Liver (tissue), 3 donors: ENCODE measurements at regions not wholly inside any gene's neighbourhood (a gene's known extent, or its start where the extent isn't known, plus 50 kb on each side); places are given as distances from the start of the nearest gene placed in this dataset.

ENCODE experiments used
- EGR1 ChIP-seq, 2 donors: IDR thresholded peaks; 2 replicates each; pipeline ENCODE4 v1.6.1; 2016 to 2018; ENCODE audit warnings: antibody characterized with exemption in 2 of 2, low read depth in 2 of 2
- GABPA ChIP-seq, 2 donors: IDR thresholded peaks in 1 of 2; conservative IDR thresholded peaks in 1 of 2; 2 replicates each; pipeline ENCODE4 v1.6.1; 2016; ENCODE audit warnings: antibody characterized with exemption in 2 of 2, mild to moderate bottlenecking in 1 of 2, moderate library complexity in 1 of 2
- JUND ChIP-seq, 2 donors: IDR thresholded peaks; 2 replicates each; pipeline ENCODE4 v1.6.1; 2016; ENCODE audit warnings: antibody characterized with exemption in 2 of 2
- RAD21 ChIP-seq, 2 donors: IDR thresholded peaks; 2 replicates each; pipeline ENCODE4 v1.6.1; 2016; ENCODE audit warnings: antibody characterized with exemption in 2 of 2, mild to moderate bottlenecking in 2 of 2
- TF ChIP-seq, protein P1 (sequence below): fragments of 150-350 bp; IDR thresholded peaks from 2 replicates; pipeline ENCODE4 v1.5.1; 2017; ENCODE audit warnings: improper control_type of control experiment, low read depth, low read length; ENCODE audit not compliant: missing input control
- TF ChIP-seq, protein P2 (sequence below): IDR thresholded peaks from 2 replicates; pipeline ENCODE4 v1.6.1; 2016; ENCODE audit warnings: antibody characterized with exemption
- donor health status: healthy.
- donor health status: healthy.

DNA sequence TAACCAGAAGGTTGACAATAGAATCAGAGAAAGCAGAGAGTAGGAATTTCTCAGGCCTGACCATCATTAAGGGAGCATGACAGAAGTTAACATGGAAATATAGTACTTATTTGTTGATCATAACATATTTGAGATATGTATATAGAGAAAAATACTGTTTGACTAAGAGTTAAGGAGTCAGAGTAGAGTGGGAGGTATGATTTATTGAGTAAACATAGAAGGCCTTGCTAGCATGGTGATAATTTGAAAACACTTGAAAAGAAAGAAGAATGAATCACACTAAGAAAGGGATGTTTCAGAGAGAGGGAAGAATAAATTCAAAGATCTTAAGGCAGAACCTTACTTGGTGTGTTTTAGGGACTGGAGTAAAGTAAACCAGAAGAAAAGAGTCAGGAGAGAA lies 437.2 kb upstream of the TECRL start:
- no peak for TF ChIP-seq JUND (IDR thresholded peaks at IDR 0.05)
- TF ChIP-seq, protein P1, sequence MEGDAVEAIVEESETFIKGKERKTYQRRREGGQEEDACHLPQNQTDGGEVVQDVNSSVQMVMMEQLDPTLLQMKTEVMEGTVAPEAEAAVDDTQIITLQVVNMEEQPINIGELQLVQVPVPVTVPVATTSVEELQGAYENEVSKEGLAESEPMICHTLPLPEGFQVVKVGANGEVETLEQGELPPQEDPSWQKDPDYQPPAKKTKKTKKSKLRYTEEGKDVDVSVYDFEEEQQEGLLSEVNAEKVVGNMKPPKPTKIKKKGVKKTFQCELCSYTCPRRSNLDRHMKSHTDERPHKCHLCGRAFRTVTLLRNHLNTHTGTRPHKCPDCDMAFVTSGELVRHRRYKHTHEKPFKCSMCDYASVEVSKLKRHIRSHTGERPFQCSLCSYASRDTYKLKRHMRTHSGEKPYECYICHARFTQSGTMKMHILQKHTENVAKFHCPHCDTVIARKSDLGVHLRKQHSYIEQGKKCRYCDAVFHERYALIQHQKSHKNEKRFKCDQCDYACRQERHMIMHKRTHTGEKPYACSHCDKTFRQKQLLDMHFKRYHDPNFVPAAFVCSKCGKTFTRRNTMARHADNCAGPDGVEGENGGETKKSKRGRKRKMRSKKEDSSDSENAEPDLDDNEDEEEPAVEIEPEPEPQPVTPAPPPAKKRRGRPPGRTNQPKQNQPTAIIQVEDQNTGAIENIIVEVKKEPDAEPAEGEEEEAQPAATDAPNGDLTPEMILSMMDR = no peak
- TF ChIP-seq RAD21 (IDR thresholded peaks at IDR 0.05) = no peak
- TF ChIP-seq, protein P2, sequence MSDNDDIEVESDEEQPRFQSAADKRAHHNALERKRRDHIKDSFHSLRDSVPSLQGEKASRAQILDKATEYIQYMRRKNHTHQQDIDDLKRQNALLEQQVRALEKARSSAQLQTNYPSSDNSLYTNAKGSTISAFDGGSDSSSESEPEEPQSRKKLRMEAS = no peak
- TF ChIP-seq EGR1 (IDR thresholded peaks at IDR 0.05; ENCODE audit: low read depth in 2 of 2) = no peak
- TF ChIP-seq GABPA (IDR thresholded peaks at IDR 0.05 in 1 of 2, conservative IDR thresholded peaks at IDR 0.05 in 1 of 2) = no peak
